Activated naive CD4-positive, alpha-beta T cell treated with Interleukin-2 at 50 U/mL for 16 hours (primary cell): ENCODE measurements at regions not wholly inside any gene's neighbourhood (a gene's known extent, or its start where the extent isn't known, plus 50 kb on each side); places are given as distances from the start of the nearest gene placed in this dataset.
"Not testable (repeated sequence)": the region's sequence is repeated elsewhere in the genome, so short reads cannot be mapped to it uniquely, and the experiment has no call there.

Source experiments
- DNase-seq: peaks from one replicate; pipeline ENCODE4 v3.0.0-alpha.2; 2020

GRCh38 chrX:118261151-118261550 lies 84.8 kb upstream of the WDR44 start:
- DNase-seq, result no peak

- DNase-seq, result no peak
Measured at GRCh38 chrX:118271775-118272174, 74.1 kb upstream of the WDR44 start.

- no peak for DNase-seq
Measured at GRCh38 chrX:118272242-118272641, 73.7 kb upstream of the WDR44 start.

- no peak for DNase-seq
Measured at GRCh38 chrX:118286066-118286762, 59.7 kb upstream of the WDR44 start.

- DNase-seq, result not testable (repeated sequence)
Measured at GRCh38 chrX:118295818-118296217, 50.1 kb upstream of the WDR44 start.
